ENCODE measurements at regions not wholly inside any gene's neighbourhood (a gene's known extent, or its start where the extent isn't known, plus 50 kb on each side); places are given as distances from the start of the nearest gene placed in this dataset.

DNA sequence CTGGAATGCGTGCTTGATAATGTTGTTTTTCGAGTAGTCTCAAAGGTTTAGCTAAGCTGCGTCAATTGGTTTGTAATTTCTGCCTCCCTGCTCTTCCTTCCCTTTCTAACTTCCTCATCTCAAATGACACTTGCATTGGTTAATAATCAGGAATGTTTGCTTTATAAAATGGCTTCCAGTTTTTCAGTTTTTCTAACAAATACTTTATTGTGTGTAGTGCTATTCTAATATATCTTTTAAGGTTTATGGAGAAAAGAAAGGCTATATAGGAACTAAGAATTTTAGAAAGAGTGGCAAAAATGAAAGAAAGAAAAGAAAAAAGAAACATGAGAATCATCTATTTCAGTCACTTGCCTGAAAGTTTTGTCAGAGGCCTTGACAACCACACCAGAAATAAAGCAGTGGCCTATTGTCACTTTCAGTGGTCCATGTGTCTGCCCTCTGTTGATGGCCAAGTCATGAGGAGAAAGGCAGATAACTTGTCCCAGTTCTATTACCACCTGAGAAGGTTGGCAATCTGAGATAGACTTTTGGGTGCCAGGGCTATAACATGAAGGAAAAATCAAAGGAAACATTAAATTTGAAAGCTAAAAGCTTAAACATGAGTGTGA is 221.9 kb upstream of the KITLG start:
- Histone ChIP-seq H2AFZ (ENCODE audit: control insufficient read depth, low read length) (no peak overlapping the region), H3K9me1 (ENCODE audit: control insufficient read depth, extremely low read depth, insufficient read depth, low read length) (no peaks in the 10 kb centered on the region), H3K9ac (ENCODE audit: control insufficient read depth, extremely low read depth, insufficient read depth, low read length) (no peak overlapping the region), H4K20me1 (ENCODE audit: control insufficient read depth, extremely low read depth, insufficient read depth, low read length) (no peaks in the 10 kb centered on the region), H3K27ac (ENCODE audit: control insufficient read depth, insufficient read depth, low read length) (no peak overlapping the region), H3K36me3 (ENCODE audit: control insufficient read depth in 2 of 2, extremely low read depth in 1 of 2, insufficient read depth in 2 of 2, low read length in 2 of 2) (no peaks in the 10 kb centered on the region), H3K4me2 (ENCODE audit: control insufficient read depth, extremely low read depth, insufficient read depth, low read depth, low read length) (no peak overlapping the region), H3K4me1 (ENCODE audit: control insufficient read depth, extremely low read depth, insufficient read depth, low read length) (no peaks in the 10 kb centered on the region), H3K9me3 (ENCODE audit: control insufficient read depth, low read depth, low read length) (no peaks in the 10 kb centered on the region), H3K27me3 (ENCODE audit: control insufficient read depth, extremely low read depth, insufficient read depth, low read length) (no peaks in the 10 kb centered on the region), H3K79me2 (ENCODE audit: control insufficient read depth, insufficient read depth, low read length) (no peaks in the 10 kb centered on the region), H3K4me3 (ENCODE audit: control insufficient read depth in 2 of 3, extremely low read depth in 1 of 3, insufficient read depth in 2 of 3, low read depth in 1 of 3, low read length in 3 of 3) (no peak overlapping the region)
- peak; percentile 13 for FAIRE-seq
- dilution Hi-C loops (cut with MboI; ENCODE audit: extremely low pct_ligation_motif_present, low sequenced_read_pairs): no loop called here
- DNase-seq (ENCODE audit: low read depth, low spot score): no peak
- TF ChIP-seq CTCF (optimal IDR thresholded peaks at IDR 0.05 in 1 of 3, IDR thresholded peaks at IDR 0.05 in 1 of 3, conservative IDR thresholded peaks at IDR 0.05 in 1 of 3; ENCODE audit: extremely low read depth in 1 of 3, insufficient read depth in 2 of 3, low read length in 3 of 3): no peak
- no peak for TF ChIP-seq EZH2 (IDR thresholded peaks at IDR 0.05; ENCODE audit: low read length)

- no peak overlapping the region for H3K9ac ChIP-seq (ENCODE audit: control insufficient read depth, extremely low read depth, insufficient read depth, low read length)
- no peak overlapping the region for H3K4me2 ChIP-seq (ENCODE audit: control insufficient read depth, extremely low read depth, insufficient read depth, low read depth, low read length)
- no peak overlapping the region for H3K4me3 ChIP-seq (ENCODE audit: control insufficient read depth in 2 of 3, extremely low read depth in 1 of 3, insufficient read depth in 2 of 3, low read depth in 1 of 3, low read length in 3 of 3)
- H3K27me3 ChIP-seq (ENCODE audit: control insufficient read depth, extremely low read depth, insufficient read depth, low read length): no peaks in the 10 kb centered on the region
- dilution Hi-C loops (cut with MboI; ENCODE audit: extremely low pct_ligation_motif_present, low sequenced_read_pairs): no loop called here
- H3K27ac ChIP-seq (ENCODE audit: control insufficient read depth, insufficient read depth, low read length): no peak overlapping the region
- no peaks in the 10 kb centered on the region for H4K20me1 ChIP-seq (ENCODE audit: control insufficient read depth, extremely low read depth, insufficient read depth, low read length)
- no peaks in the 10 kb centered on the region for H3K79me2 ChIP-seq (ENCODE audit: control insufficient read depth, insufficient read depth, low read length)
- no peaks in the 10 kb centered on the region for H3K9me3 ChIP-seq (ENCODE audit: control insufficient read depth, low read depth, low read length)
- no peak overlapping the region for H2AFZ ChIP-seq (ENCODE audit: control insufficient read depth, low read length)
- H3K36me3 ChIP-seq (ENCODE audit: control insufficient read depth in 2 of 2, extremely low read depth in 1 of 2, insufficient read depth in 2 of 2, low read length in 2 of 2): no peaks in the 10 kb centered on the region
- no peaks in the 10 kb centered on the region for H3K4me1 ChIP-seq (ENCODE audit: control insufficient read depth, extremely low read depth, insufficient read depth, low read length)
- no peaks in the 10 kb centered on the region for H3K9me1 ChIP-seq (ENCODE audit: control insufficient read depth, extremely low read depth, insufficient read depth, low read length)
- FAIRE-seq (no peak), DNase-seq (ENCODE audit: low read depth, low spot score) (no peak)
- TF ChIP-seq EZH2 (IDR thresholded peaks at IDR 0.05; ENCODE audit: low read length) (no peak), CTCF (optimal IDR thresholded peaks at IDR 0.05 in 1 of 3, IDR thresholded peaks at IDR 0.05 in 1 of 3, conservative IDR thresholded peaks at IDR 0.05 in 1 of 3; ENCODE audit: extremely low read depth in 1 of 3, insufficient read depth in 2 of 3, low read length in 3 of 3) (no peak)
These were observed 221.2 kb upstream of the KITLG start for GRCh38 chr12:88801227-88802095.
